Loucy (cell line): ENCODE measurements at regions not wholly inside any gene's neighbourhood (a gene's known extent, or its start where the extent isn't known, plus 50 kb on each side); places are given as distances from the start of the nearest gene placed in this dataset.

Source experiments
- H2AFZ ChIP-seq: fragments of 200-600 bp; sonication (generic); 2 replicates; pipeline ENCODE4 v1.6.0; 2016; ENCODE audit warnings: antibody characterized with exemption, mild to moderate bottlenecking, low read length, moderate library complexity
- H3F3A ChIP-seq: fragments of 200-600 bp; 2 replicates; pipeline ENCODE4 v1.6.0; 2016; ENCODE audit warnings: antibody characterized with exemption, low read depth, mild to moderate bottlenecking
- H3K27me3 ChIP-seq: fragments of 200-600 bp; sonication (generic); 2 replicates; pipeline ENCODE4 v1.6.1; 2014; ENCODE audit warnings: low read length, mild to moderate bottlenecking; ENCODE audit not compliant: insufficient read depth, poor library complexity, severe bottlenecking
- H3K36me3 ChIP-seq: fragments of 200-600 bp; sonication (generic); 2 replicates; pipeline ENCODE4 v1.6.1; 2016; ENCODE audit warnings: low read length; ENCODE audit not compliant: insufficient read depth
- H3K4me1 ChIP-seq: fragments of 200-600 bp; sonication (generic); 2 replicates; pipeline ENCODE4 v1.5.1; 2014; ENCODE audit warnings: low read length, mild to moderate bottlenecking; ENCODE audit not compliant: insufficient read depth, poor library complexity, severe bottlenecking
- H3K4me2 ChIP-seq: fragments of 200-600 bp; sonication (generic); 2 replicates; pipeline ENCODE4 v1.6.0; 2014; ENCODE audit warnings: antibody characterized with exemption, low read length, low read depth, mild to moderate bottlenecking; ENCODE audit not compliant: poor library complexity, severe bottlenecking
- H3K4me3 ChIP-seq: fragments of 200-600 bp; sonication (generic); 2 replicates; pipeline ENCODE4 v1.5.1; 2014; ENCODE audit warnings: low read length, mild to moderate bottlenecking, mixed read lengths; ENCODE audit not compliant: poor library complexity, severe bottlenecking
- H3K79me2 ChIP-seq: fragments of 200-600 bp; sonication (generic); 2 replicates; pipeline ENCODE4 v1.6.1; 2014; ENCODE audit warnings: low read length; ENCODE audit not compliant: insufficient read depth
- H3K9ac ChIP-seq: fragments of 200-600 bp; sonication (generic); 2 replicates; pipeline ENCODE4 v1.6.0; 2014; ENCODE audit warnings: mild to moderate bottlenecking, low read depth, low read length, moderate library complexity; ENCODE audit not compliant: poor library complexity, severe bottlenecking
- H3K9me2 ChIP-seq: fragments of 200-600 bp; sonication (generic); replicated peaks from 2 replicates; pipeline ENCODE4 v1.6.1; 2016; ENCODE audit warnings: low read depth, low read length, mixed read lengths
- H3K9me3 ChIP-seq: fragments of 200-600 bp; sonication (generic); 2 replicates; pipeline ENCODE4 v1.6.1; 2014; ENCODE audit warnings: mild to moderate bottlenecking, antibody characterized with exemption, low read length, low read depth; ENCODE audit not compliant: insufficient read depth
- H4K20me1 ChIP-seq: fragments of 200-600 bp; sonication (generic); 2 replicates; pipeline ENCODE4 v1.6.0; 2014; ENCODE audit warnings: antibody characterized with exemption, low read length, mild to moderate bottlenecking; ENCODE audit not compliant: insufficient read depth, poor library complexity, severe bottlenecking
- EZH2phosphoT487 ChIP-seq: fragments of 200-600 bp; IDR thresholded peaks from 2 replicates; pipeline ENCODE4 v1.6.1; 2018; ENCODE audit warnings: antibody characterized with exemption, mild to moderate bottlenecking, moderate library complexity, borderline replicate concordance
- TF ChIP-seq, protein P1 (sequence below): fragments of 200-600 bp; sonication (generic); conservative IDR thresholded peaks from 2 replicates; pipeline ENCODE4 v1.5.1; 2014; ENCODE audit warnings: mild to moderate bottlenecking, antibody characterized with exemption, low read length

GRCh38 chr14:87153391-87153790 is 839.6 kb downstream of the GALC start:
- Histone ChIP-seq H3K36me3 (no peaks in the 10 kb centered on the region), H3K9ac (no peak overlapping the region), H3K79me2 (no peaks in the 10 kb centered on the region), H3F3A (no peaks in the 10 kb centered on the region), H3K4me1 (no peaks in the 10 kb centered on the region), H3K9me2 (no peaks in the 10 kb centered on the region), H4K20me1 (no peaks in the 10 kb centered on the region), H3K4me3 (no peak overlapping the region), H3K4me2 (no peak overlapping the region), H3K9me3 (no peaks in the 10 kb centered on the region), H2AFZ (no peak overlapping the region), H3K27me3 (no peaks in the 10 kb centered on the region)
- TF ChIP-seq, protein P1, sequence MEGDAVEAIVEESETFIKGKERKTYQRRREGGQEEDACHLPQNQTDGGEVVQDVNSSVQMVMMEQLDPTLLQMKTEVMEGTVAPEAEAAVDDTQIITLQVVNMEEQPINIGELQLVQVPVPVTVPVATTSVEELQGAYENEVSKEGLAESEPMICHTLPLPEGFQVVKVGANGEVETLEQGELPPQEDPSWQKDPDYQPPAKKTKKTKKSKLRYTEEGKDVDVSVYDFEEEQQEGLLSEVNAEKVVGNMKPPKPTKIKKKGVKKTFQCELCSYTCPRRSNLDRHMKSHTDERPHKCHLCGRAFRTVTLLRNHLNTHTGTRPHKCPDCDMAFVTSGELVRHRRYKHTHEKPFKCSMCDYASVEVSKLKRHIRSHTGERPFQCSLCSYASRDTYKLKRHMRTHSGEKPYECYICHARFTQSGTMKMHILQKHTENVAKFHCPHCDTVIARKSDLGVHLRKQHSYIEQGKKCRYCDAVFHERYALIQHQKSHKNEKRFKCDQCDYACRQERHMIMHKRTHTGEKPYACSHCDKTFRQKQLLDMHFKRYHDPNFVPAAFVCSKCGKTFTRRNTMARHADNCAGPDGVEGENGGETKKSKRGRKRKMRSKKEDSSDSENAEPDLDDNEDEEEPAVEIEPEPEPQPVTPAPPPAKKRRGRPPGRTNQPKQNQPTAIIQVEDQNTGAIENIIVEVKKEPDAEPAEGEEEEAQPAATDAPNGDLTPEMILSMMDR = no peak
- no peak for TF ChIP-seq EZH2phosphoT487

DNA sequence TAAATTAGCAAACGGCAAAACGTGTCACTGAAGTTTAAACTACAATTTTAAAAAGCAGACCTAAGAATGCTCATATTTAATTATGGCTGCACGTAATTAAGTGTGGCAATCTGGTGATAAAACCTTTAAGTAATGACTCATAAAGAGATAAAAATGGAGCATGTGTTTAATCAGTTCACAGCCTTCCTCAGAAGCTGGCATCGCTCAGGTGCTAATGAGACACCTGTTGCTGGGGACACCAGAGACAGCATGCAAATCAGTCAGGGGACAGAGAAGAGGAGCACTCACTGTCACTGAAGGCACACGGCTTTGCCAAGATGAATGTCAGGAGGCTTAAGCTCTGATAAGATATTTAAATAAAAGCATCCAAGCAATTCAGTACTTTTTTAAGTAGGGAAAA is 840.3 kb downstream of the GALC start:
- H3K9me3 ChIP-seq = no peaks in the 10 kb centered on the region
- H3K27me3 ChIP-seq = no peaks in the 10 kb centered on the region
- H3F3A ChIP-seq = no peaks in the 10 kb centered on the region
- H3K9ac ChIP-seq = no peak overlapping the region
- no peak overlapping the region for H2AFZ ChIP-seq
- H3K4me1 ChIP-seq = no peaks in the 10 kb centered on the region
- H3K4me3 ChIP-seq = no peak overlapping the region
- no peaks in the 10 kb centered on the region for H3K79me2 ChIP-seq
- TF ChIP-seq EZH2phosphoT487 = no peak
- TF ChIP-seq, protein P1 = no peak
- H3K36me3 ChIP-seq = no peaks in the 10 kb centered on the region
- H3K9me2 ChIP-seq = no peaks in the 10 kb centered on the region
- no peaks in the 10 kb centered on the region for H4K20me1 ChIP-seq
- H3K4me2 ChIP-seq = no peak overlapping the region

DNA sequence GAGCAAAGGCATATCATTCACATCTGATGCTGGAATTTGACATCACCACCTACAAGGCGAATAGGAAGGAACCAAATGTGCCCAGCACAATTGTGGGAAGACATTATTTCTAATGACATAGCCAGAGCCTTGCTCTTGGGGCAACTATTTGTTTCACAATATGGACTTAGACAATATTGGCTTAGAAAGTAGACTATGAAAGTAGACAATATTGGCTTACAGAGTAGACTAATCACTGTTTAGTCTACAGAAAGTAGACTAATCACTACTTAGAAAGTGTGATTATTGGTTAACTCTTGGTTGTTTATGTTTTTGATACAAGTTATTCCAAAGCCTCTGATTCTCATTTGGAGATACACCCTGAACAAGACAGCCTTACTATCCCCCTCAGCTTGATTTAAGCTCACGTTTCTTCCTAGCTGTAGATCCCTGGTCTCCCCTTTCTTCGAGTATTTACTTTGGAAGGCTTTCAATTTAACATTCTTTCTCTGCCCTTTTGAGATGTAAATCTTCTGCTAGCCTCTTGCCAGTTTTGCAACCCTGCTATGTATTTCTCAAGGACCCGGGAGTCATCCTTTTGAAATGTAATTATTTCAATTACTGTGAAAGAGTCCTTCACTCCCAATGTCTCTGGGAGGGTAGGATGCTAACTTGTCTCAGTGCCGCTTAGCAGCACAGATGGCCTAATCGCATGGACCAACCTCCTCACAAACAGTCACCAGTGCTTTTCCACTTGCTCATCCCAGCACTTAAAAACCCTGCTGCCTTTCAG is 843.2 kb downstream of the GALC start:
- no peaks in the 10 kb centered on the region for H3K9me2 ChIP-seq
- no peaks in the 10 kb centered on the region for H3K36me3 ChIP-seq
- H3K79me2 ChIP-seq = no peaks in the 10 kb centered on the region
- H3K9me3 ChIP-seq = no peaks in the 10 kb centered on the region
- no peak overlapping the region for H3K4me3 ChIP-seq
- H2AFZ ChIP-seq = no peak overlapping the region
- H3F3A ChIP-seq = no peaks in the 10 kb centered on the region
- no peaks in the 10 kb centered on the region for H4K20me1 ChIP-seq
- H3K4me1 ChIP-seq = no peaks in the 10 kb centered on the region
- H3K9ac ChIP-seq = no peak overlapping the region
- H3K4me2 ChIP-seq = no peak overlapping the region
- no peak for TF ChIP-seq EZH2phosphoT487
- TF ChIP-seq, protein P1 = no peak
- no peaks in the 10 kb centered on the region for H3K27me3 ChIP-seq
